Sigmoid colon (tissue), 6 donors: ENCODE measurements at regions not wholly inside any gene's neighbourhood (a gene's known extent, or its start where the extent isn't known, plus 50 kb on each side); places are given as distances from the start of the nearest gene placed in this dataset.

Source experiments
- DNase-seq: peaks from one replicate; pipeline ENCODE4 v3.0.0-alpha.2; 2019
- H3K27ac ChIP-seq, 4 donors: fragments of 200-600 bp; sonication (generic); one replicate each; pipeline ENCODE4 v1.5.1; 2016 to 2019; ENCODE audit warnings: mild to moderate bottlenecking in 1 of 4
- H3K27me3 ChIP-seq, 3 donors: fragments of 200-600 bp; sonication (generic); one replicate each; pipeline ENCODE4 v1.5.1; 2019; ENCODE audit warnings: mild to moderate bottlenecking in 1 of 3
- H3K36me3 ChIP-seq, 4 donors: fragments of 200-600 bp; sonication (generic); one replicate each; pipeline ENCODE4 v1.5.1; 2016 to 2019
- H3K4me1 ChIP-seq, 4 donors: fragments of 200-600 bp; sonication (generic); one replicate each; pipeline ENCODE4 v1.5.1; 2017 to 2019
- H3K4me3 ChIP-seq, 4 donors: fragments of 200-600 bp; sonication (generic); one replicate each; pipeline ENCODE4 v1.5.1; 2017 to 2019; ENCODE audit warnings: mild to moderate bottlenecking in 2 of 4, moderate library complexity in 1 of 4
- H3K9me3 ChIP-seq, 4 donors: fragments of 200-600 bp in 3 of 4; sonication (generic) in 3 of 4; one replicate each; pipeline versions ENCODE4 v1.5.1 to v1.6.1; 2013 to 2019
- EP300 ChIP-seq, 4 donors: sonication (generic); formaldehyde crosslinking; IDR thresholded peaks; one replicate each; pipeline ENCODE4 v1.6.1; 2017; ENCODE audit warnings: antibody characterized with exemption in 4 of 4
- POLR2A ChIP-seq, 2 donors: fragments of 450-650 bp; IDR thresholded peaks; one replicate each; pipeline ENCODE4 v1.6.1; 2016; ENCODE audit warnings: antibody characterized with exemption in 2 of 2, mild to moderate bottlenecking in 2 of 2, moderate library complexity in 2 of 2
- POLR2AphosphoS5 ChIP-seq, 4 donors: sonication (generic); formaldehyde crosslinking; IDR thresholded peaks; one replicate each; pipeline ENCODE4 v1.6.1; 2017; ENCODE audit warnings: antibody characterized with exemption in 4 of 4
- WGBS, 2 donors: extraction: QIAGEN DNeasy Blood & Tissue Kit; methylation state at CpG; one replicate each; pipeline ENCODE4 v1.1.7; 2013; 5-methylcytosine and 5-hydroxymethylcytosine counted together
- intact Hi-C: fragments of 100-400 bp; cut with DNase I; formaldehyde crosslinking; loops from one replicate; pipeline ENCODE4 v1.15.1; 2023
- TF ChIP-seq, protein P1 (sequence below), 4 experiments: fragments of 450-650 bp in 3 of 4; fragments of 200-600 bp in 1 of 4; IDR thresholded peaks; one replicate each; pipeline ENCODE4 v1.5.1; 2016 to 2019; ENCODE audit warnings: antibody characterized with exemption in 4 of 4, mild to moderate bottlenecking in 3 of 4, moderate library complexity in 2 of 4
- donor health status: healthy with polysubstance abuse.
- donor health status: healthy.

DNA sequence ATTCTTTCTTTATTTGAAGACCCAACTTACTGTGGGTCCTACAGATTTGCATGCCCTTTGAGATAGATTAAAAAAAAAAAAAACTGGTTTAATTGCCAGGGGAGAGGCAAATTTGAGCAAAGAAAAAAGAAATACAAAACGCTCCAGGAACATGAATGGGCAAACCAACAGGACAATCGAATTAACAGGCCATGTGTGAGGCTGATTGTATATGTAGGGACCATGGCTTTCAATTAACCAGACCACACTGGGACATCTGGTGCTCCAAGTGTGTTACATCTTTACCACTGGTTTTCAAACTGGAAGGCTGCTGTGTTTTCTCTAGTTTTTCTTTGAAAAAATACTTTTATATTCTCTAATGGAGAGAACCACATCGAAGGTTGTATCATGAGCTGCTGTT, 612.1 kb upstream of the SEMA6A start:
- Histone ChIP-seq H3K9me3 (no peaks in the 10 kb centered on the region), H3K27me3 (no peaks in the 10 kb centered on the region), H3K27ac (no peak overlapping the region), H3K4me3 (no peak overlapping the region), H3K36me3 (no peaks in the 10 kb centered on the region), H3K4me1 (peaks cover 0 to 19% (median 4%) of the 10 kb centered on the region in 4 donors)
- WGBS, 2 donors = 80 to 84% methylated on average over 3 of the region's 3 CpGs
- no peak for TF ChIP-seq EP300 (IDR thresholded peaks at IDR 0.05)
- TF ChIP-seq, protein P1, sequence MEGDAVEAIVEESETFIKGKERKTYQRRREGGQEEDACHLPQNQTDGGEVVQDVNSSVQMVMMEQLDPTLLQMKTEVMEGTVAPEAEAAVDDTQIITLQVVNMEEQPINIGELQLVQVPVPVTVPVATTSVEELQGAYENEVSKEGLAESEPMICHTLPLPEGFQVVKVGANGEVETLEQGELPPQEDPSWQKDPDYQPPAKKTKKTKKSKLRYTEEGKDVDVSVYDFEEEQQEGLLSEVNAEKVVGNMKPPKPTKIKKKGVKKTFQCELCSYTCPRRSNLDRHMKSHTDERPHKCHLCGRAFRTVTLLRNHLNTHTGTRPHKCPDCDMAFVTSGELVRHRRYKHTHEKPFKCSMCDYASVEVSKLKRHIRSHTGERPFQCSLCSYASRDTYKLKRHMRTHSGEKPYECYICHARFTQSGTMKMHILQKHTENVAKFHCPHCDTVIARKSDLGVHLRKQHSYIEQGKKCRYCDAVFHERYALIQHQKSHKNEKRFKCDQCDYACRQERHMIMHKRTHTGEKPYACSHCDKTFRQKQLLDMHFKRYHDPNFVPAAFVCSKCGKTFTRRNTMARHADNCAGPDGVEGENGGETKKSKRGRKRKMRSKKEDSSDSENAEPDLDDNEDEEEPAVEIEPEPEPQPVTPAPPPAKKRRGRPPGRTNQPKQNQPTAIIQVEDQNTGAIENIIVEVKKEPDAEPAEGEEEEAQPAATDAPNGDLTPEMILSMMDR (IDR thresholded peaks at IDR 0.05) = no peak
- intact Hi-C loops = no loop called here
- no peak for DNase-seq

DNA sequence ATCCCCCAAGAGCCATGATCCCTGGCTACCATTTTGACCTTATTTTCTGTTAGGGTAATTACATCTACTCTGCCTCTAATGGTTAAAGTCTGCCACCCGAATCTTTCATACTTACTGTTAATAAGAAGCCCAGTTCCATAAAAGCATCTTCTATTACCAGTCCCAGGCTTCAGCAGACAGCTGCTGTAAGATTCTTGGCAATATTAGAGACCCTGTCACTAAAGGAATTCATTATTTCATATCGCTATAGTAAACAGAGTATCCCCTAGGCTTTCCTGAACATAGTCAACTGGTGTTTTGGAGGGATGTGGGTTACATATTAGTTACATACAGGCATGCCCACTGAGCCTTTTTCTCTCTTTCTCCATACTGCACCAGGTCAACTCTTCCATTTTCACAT, 608.7 kb upstream of the SEMA6A start:
- Histone ChIP-seq H3K4me1 (no peaks in the 10 kb centered on the region), H3K36me3 (no peaks in the 10 kb centered on the region), H3K4me3 (no peak overlapping the region), H3K27ac (no peak overlapping the region), H3K27me3 (no peaks in the 10 kb centered on the region), H3K9me3 (no peaks in the 10 kb centered on the region)
- TF ChIP-seq POLR2AphosphoS5 (IDR thresholded peaks at IDR 0.05) (no peak), EP300 (IDR thresholded peaks at IDR 0.05) (no peak), POLR2A (IDR thresholded peaks at IDR 0.05) (no peak)
- TF ChIP-seq, protein P1 (IDR thresholded peaks at IDR 0.05) = no peak
- no peak for DNase-seq
- 79 to 83% methylated on average over 2 of the region's 2 CpGs for WGBS, 2 donors
- intact Hi-C loops = no loop called here

GRCh38 chr5:117182104-117182503, 607.5 kb upstream of the SEMA6A start:
- no peaks in the 10 kb centered on the region for H3K27me3 ChIP-seq
- no peak overlapping the region for H3K4me3 ChIP-seq
- no peaks in the 10 kb centered on the region for H3K9me3 ChIP-seq
- DNase-seq = no peak
- no peaks in the 10 kb centered on the region for H3K4me1 ChIP-seq
- TF ChIP-seq POLR2AphosphoS5 (IDR thresholded peaks at IDR 0.05) = no peak
- TF ChIP-seq POLR2A (IDR thresholded peaks at IDR 0.05) = no peak
- TF ChIP-seq EP300 (IDR thresholded peaks at IDR 0.05) = no peak
- TF ChIP-seq, protein P1 (IDR thresholded peaks at IDR 0.05) = no peak
- H3K36me3 ChIP-seq = no peaks in the 10 kb centered on the region
- WGBS, 2 donors = 81 to 82% methylated on average over 1 of the region's 1 CpG
- intact Hi-C loops = no loop called here
- H3K27ac ChIP-seq = no peak overlapping the region

- Histone ChIP-seq H3K4me1 (no peaks in the 10 kb centered on the region), H3K27ac (no peak overlapping the region), H3K4me3 (no peak overlapping the region), H3K36me3 (no peaks in the 10 kb centered on the region), H3K9me3 (no peaks in the 10 kb centered on the region), H3K27me3 (no peaks in the 10 kb centered on the region)
- intact Hi-C loops = no loop called here
- no peak for DNase-seq
- 91% methylated on average over 1 of the region's 1 CpG for WGBS, 2 donors
- no peak for TF ChIP-seq POLR2AphosphoS5 (IDR thresholded peaks at IDR 0.05)
- TF ChIP-seq, protein P1 (IDR thresholded peaks at IDR 0.05) = no peak
- TF ChIP-seq POLR2A (IDR thresholded peaks at IDR 0.05) = no peak
- no peak for TF ChIP-seq EP300 (IDR thresholded peaks at IDR 0.05)
Measured at GRCh38 chr5:117177302-117177701, 602.7 kb upstream of the SEMA6A start.

DNA sequence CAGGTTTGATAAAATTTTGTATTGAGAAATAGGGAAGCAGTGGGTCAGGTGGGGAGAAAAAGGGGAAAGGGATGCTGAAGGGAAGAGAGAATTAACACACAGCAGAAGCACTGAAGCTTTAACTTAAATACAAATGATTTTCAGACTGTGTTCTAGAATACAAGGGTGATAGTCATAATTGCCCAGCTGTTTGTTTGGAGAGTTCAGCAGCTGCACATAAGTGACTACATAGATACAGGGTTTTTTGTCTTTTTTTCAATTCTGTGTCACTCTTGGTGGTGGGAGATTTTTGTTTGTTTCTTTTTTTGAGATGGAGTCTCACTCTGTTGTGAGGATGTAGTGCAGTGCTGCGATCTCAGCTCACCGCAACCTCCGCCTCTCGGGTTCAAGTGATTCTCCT, 590.4 kb upstream of the SEMA6A start:
- H3K27me3 ChIP-seq = no peaks in the 10 kb centered on the region
- 97 to 98% methylated on average over 4 of the region's 4 CpGs for WGBS, 2 donors
- TF ChIP-seq POLR2AphosphoS5 (IDR thresholded peaks at IDR 0.05) (no peak), POLR2A (IDR thresholded peaks at IDR 0.05) (no peak), EP300 (IDR thresholded peaks at IDR 0.05) (no peak)
- TF ChIP-seq, protein P1 (IDR thresholded peaks at IDR 0.05) = no peak
- H3K4me1 ChIP-seq = no peaks in the 10 kb centered on the region
- no peak overlapping the region for H3K4me3 ChIP-seq
- no peak overlapping the region for H3K27ac ChIP-seq
- no peak for DNase-seq
- intact Hi-C loops = no loop called here
- no peaks in the 10 kb centered on the region for H3K36me3 ChIP-seq
- H3K9me3 ChIP-seq = no peaks in the 10 kb centered on the region
